ENCODE measurements at regions not wholly inside any gene's neighbourhood (a gene's known extent, or its start where the extent isn't known, plus 50 kb on each side); places are given as distances from the start of the nearest gene placed in this dataset.

GRCh38 chr20:51121272-51121671, 98.4 kb upstream of the KCNG1 start:
- WGBS (ENCODE audit: insufficient coverage, low lambda C conversion rate) = no CpG with 5 or more reads among the region's 6 CpGs
- Histone ChIP-seq H3K9me3 (ENCODE audit: control insufficient read depth, low read depth, low read length) (no peaks in the 10 kb centered on the region), H3K36me3 (ENCODE audit: control insufficient read depth, insufficient read depth, low read length) (no peaks in the 10 kb centered on the region), H3K27ac (ENCODE audit: low read length) (no peak overlapping the region), H3K4me1 (ENCODE audit: control insufficient read depth, insufficient read depth, low read length) (peaks cover 20% of the 10 kb centered on the region), H3K27me3 (ENCODE audit: control insufficient read depth, insufficient read depth, low read length) (no peaks in the 10 kb centered on the region), H3K4me3 (ENCODE audit: low read length) (no peak overlapping the region)
- DNase-seq = no peak

- no peak for DNase-seq
- H3K27ac ChIP-seq (ENCODE audit: low read length) = no peak overlapping the region
- H3K4me1 ChIP-seq (ENCODE audit: control insufficient read depth, insufficient read depth, low read length) = peaks cover 16% of the 10 kb centered on the region
- no peaks in the 10 kb centered on the region for H3K9me3 ChIP-seq (ENCODE audit: control insufficient read depth, low read depth, low read length)
- WGBS (ENCODE audit: insufficient coverage, low lambda C conversion rate) = no CpG with 5 or more reads among the region's 3 CpGs
- no peaks in the 10 kb centered on the region for H3K27me3 ChIP-seq (ENCODE audit: control insufficient read depth, insufficient read depth, low read length)
- H3K4me3 ChIP-seq (ENCODE audit: low read length) = no peak overlapping the region
- H3K36me3 ChIP-seq (ENCODE audit: control insufficient read depth, insufficient read depth, low read length) = no peaks in the 10 kb centered on the region
Measured at GRCh38 chr20:51120868-51121267, 98.0 kb upstream of the KCNG1 start.

DNA sequence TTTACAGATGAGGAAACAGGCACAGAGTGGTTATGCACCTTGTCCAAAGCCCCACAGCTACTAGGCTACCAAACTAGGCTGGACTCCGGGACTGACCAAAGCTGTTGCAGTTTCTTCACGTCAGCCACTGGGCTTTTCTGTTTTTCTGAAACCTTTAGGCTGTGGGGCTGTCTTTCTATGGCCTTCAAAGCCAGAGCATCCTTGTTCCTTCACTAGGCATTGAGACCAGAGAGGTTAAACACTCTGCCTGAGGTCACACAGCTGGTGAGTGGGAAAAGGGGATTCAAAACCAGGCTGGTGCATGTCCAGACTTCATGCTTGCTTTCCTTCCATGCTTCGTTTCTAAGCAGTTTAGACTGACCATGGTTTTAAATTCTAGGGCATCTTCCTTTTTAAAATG, 97.5 kb upstream of the KCNG1 start:
- no CpG with 5 or more reads among the region's 3 CpGs for WGBS (ENCODE audit: insufficient coverage, low lambda C conversion rate)
- no peaks in the 10 kb centered on the region for H3K9me3 ChIP-seq (ENCODE audit: control insufficient read depth, low read depth, low read length)
- peaks cover 11% of the 10 kb centered on the region for H3K4me1 ChIP-seq (ENCODE audit: control insufficient read depth, insufficient read depth, low read length)
- no peaks in the 10 kb centered on the region for H3K36me3 ChIP-seq (ENCODE audit: control insufficient read depth, insufficient read depth, low read length)
- no peak overlapping the region for H3K4me3 ChIP-seq (ENCODE audit: low read length)
- H3K27ac ChIP-seq (ENCODE audit: low read length) = no peak overlapping the region
- no peak for DNase-seq
- no peaks in the 10 kb centered on the region for H3K27me3 ChIP-seq (ENCODE audit: control insufficient read depth, insufficient read depth, low read length)

GRCh38 chr20:51119914-51120313, 97.0 kb upstream of the KCNG1 start:
- no peaks in the 10 kb centered on the region for H3K36me3 ChIP-seq (ENCODE audit: control insufficient read depth, insufficient read depth, low read length)
- 100% methylated on average over 1 of the region's 3 CpGs for WGBS (ENCODE audit: insufficient coverage, low lambda C conversion rate)
- H3K27ac ChIP-seq (ENCODE audit: low read length) = no peak overlapping the region
- no peaks in the 10 kb centered on the region for H3K27me3 ChIP-seq (ENCODE audit: control insufficient read depth, insufficient read depth, low read length)
- DNase-seq = no peak
- H3K4me3 ChIP-seq (ENCODE audit: low read length) = no peak overlapping the region
- no peaks in the 10 kb centered on the region for H3K9me3 ChIP-seq (ENCODE audit: control insufficient read depth, low read depth, low read length)
- peaks cover 8% of the 10 kb centered on the region for H3K4me1 ChIP-seq (ENCODE audit: control insufficient read depth, insufficient read depth, low read length)

GRCh38 chr20:51118985-51119527, 96.1 kb upstream of the KCNG1 start:
- WGBS (ENCODE audit: insufficient coverage, low lambda C conversion rate) = no CpG with 5 or more reads among the region's 8 CpGs
- no peak overlapping the region for H3K27ac ChIP-seq (ENCODE audit: low read length)
- no peak overlapping the region for H3K4me3 ChIP-seq (ENCODE audit: low read length)
- DNase-seq = no peak
- H3K27me3 ChIP-seq (ENCODE audit: control insufficient read depth, insufficient read depth, low read length) = no peaks in the 10 kb centered on the region
- H3K36me3 ChIP-seq (ENCODE audit: control insufficient read depth, insufficient read depth, low read length) = no peaks in the 10 kb centered on the region
- peaks cover 4% of the 10 kb centered on the region for H3K4me1 ChIP-seq (ENCODE audit: control insufficient read depth, insufficient read depth, low read length)
- H3K9me3 ChIP-seq (ENCODE audit: control insufficient read depth, low read depth, low read length) = no peaks in the 10 kb centered on the region

DNA sequence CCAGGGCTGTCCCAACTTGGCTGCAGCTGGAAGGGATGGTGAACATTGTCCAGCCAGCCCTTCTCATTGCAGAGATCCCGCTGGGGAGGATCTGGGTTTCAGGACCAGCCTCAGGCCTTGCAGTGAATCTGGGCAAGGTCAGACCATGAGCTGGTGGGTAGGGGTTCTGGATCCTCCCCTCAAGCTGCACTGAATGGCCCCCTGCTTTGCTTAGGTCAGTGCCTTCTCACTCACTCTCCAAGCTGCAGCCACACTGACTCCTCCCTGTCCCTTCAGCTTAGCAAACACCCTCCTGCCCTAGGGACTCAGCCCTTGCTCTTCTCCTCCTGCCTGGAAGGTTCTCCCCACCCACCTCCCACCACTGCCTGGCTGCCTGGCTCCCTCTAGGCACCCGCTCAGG, 95.3 kb upstream of the KCNG1 start:
- no peak overlapping the region for H3K4me3 ChIP-seq (ENCODE audit: low read length)
- H3K36me3 ChIP-seq (ENCODE audit: control insufficient read depth, insufficient read depth, low read length) = no peaks in the 10 kb centered on the region
- no peaks in the 10 kb centered on the region for H3K27me3 ChIP-seq (ENCODE audit: control insufficient read depth, insufficient read depth, low read length)
- peaks cover 4% of the 10 kb centered on the region for H3K4me1 ChIP-seq (ENCODE audit: control insufficient read depth, insufficient read depth, low read length)
- 80% methylated on average over 1 of the region's 2 CpGs for WGBS (ENCODE audit: insufficient coverage, low lambda C conversion rate)
- H3K9me3 ChIP-seq (ENCODE audit: control insufficient read depth, low read depth, low read length) = no peaks in the 10 kb centered on the region
- H3K27ac ChIP-seq (ENCODE audit: low read length) = no peak overlapping the region
- DNase-seq = no peak

DNA sequence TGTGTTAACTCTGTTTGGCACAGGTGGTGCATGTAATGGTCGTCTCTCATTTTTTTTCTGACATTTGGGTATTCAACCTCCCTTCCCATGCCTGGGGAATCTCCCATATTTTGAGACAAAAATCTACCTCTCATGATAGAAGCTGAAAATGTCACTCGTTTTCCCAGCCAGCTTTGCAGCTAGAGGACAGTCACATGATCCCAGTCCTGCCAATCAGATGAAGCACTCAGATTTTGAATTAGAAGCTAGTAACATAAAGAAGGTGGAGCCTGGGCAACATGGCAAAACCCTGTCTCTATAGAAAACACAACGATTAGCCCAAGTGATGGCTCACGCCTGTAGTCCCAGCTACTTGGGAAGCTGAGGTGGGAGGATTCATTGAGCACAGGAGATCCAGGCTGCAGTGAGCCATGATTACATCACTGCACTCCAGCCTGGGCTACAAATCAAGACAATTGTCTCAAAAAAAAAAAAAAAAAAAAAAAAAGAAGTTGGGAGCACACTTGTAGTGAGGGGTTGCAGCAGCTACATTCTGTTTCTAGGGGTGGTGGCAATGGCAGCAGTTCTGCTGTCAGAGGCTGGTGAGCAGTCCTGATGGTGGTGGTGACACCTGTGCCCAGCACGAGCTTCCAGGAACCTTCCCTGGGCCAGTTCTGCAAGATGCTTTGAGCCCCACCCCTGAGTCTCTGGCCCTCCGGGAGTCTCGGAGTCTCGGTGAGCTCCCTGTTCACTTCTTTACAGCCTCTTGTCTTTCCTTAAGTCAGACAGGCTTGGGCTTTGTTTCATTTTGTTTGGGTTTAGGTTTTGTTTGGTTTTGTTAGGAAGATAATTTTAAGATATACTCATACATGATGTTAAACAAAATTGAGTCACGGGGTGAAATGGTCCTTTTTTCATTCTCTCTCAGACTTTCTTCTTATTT, 94.1 kb upstream of the KCNG1 start:
- no peaks in the 10 kb centered on the region for H3K9me3 ChIP-seq (ENCODE audit: control insufficient read depth, low read depth, low read length)
- H3K27ac ChIP-seq (ENCODE audit: low read length) = no peak overlapping the region
- WGBS (ENCODE audit: insufficient coverage, low lambda C conversion rate) = no CpG with 5 or more reads among the region's 9 CpGs
- H3K27me3 ChIP-seq (ENCODE audit: control insufficient read depth, insufficient read depth, low read length) = no peaks in the 10 kb centered on the region
- no peak for DNase-seq
- no peaks in the 10 kb centered on the region for H3K36me3 ChIP-seq (ENCODE audit: control insufficient read depth, insufficient read depth, low read length)
- no peak overlapping the region for H3K4me3 ChIP-seq (ENCODE audit: low read length)
- peaks cover 4% of the 10 kb centered on the region for H3K4me1 ChIP-seq (ENCODE audit: control insufficient read depth, insufficient read depth, low read length)

- Histone ChIP-seq H3K9me3 (ENCODE audit: control insufficient read depth, low read depth, low read length) (no peaks in the 10 kb centered on the region), H3K36me3 (ENCODE audit: control insufficient read depth, insufficient read depth, low read length) (no peaks in the 10 kb centered on the region), H3K4me3 (ENCODE audit: low read length) (no peak overlapping the region), H3K27me3 (ENCODE audit: control insufficient read depth, insufficient read depth, low read length) (peaks cover 4% of the 10 kb centered on the region), H3K27ac (ENCODE audit: low read length) (no peak overlapping the region), H3K4me1 (ENCODE audit: control insufficient read depth, insufficient read depth, low read length) (no peaks in the 10 kb centered on the region)
- WGBS (ENCODE audit: insufficient coverage, low lambda C conversion rate) = 100% methylated on average over 1 of the region's 8 CpGs
- DNase-seq = no peak
Measured at GRCh38 chr20:51111290-51111689, 88.4 kb upstream of the KCNG1 start.

- peaks cover 4% of the 10 kb centered on the region for H3K27me3 ChIP-seq (ENCODE audit: control insufficient read depth, insufficient read depth, low read length)
- no peak overlapping the region for H3K4me3 ChIP-seq (ENCODE audit: low read length)
- H3K9me3 ChIP-seq (ENCODE audit: control insufficient read depth, low read depth, low read length) = no peaks in the 10 kb centered on the region
- H3K27ac ChIP-seq (ENCODE audit: low read length) = no peak overlapping the region
- peaks cover 4% of the 10 kb centered on the region for H3K4me1 ChIP-seq (ENCODE audit: control insufficient read depth, insufficient read depth, low read length)
- DNase-seq = no peak
- H3K36me3 ChIP-seq (ENCODE audit: control insufficient read depth, insufficient read depth, low read length) = no peaks in the 10 kb centered on the region
- no CpG with 5 or more reads among the region's 13 CpGs for WGBS (ENCODE audit: insufficient coverage, low lambda C conversion rate)
Measured at GRCh38 chr20:51108638-51109363, 85.9 kb upstream of the KCNG1 start.

- Histone ChIP-seq H3K27ac (ENCODE audit: low read length) (no peak overlapping the region), H3K9me3 (ENCODE audit: control insufficient read depth, low read depth, low read length) (no peaks in the 10 kb centered on the region), H3K27me3 (ENCODE audit: control insufficient read depth, insufficient read depth, low read length) (peaks cover 4% of the 10 kb centered on the region), H3K4me1 (ENCODE audit: control insufficient read depth, insufficient read depth, low read length) (peaks cover 7% of the 10 kb centered on the region), H3K36me3 (ENCODE audit: control insufficient read depth, insufficient read depth, low read length) (no peaks in the 10 kb centered on the region), H3K4me3 (ENCODE audit: low read length) (no peak overlapping the region)
- no CpG with 5 or more reads among the region's 3 CpGs for WGBS (ENCODE audit: insufficient coverage, low lambda C conversion rate)
- DNase-seq = no peak
Measured at GRCh38 chr20:51106011-51106410, 83.1 kb upstream of the KCNG1 start.
